GM12878 (cell line): ENCODE measurements at regions not wholly inside any gene's neighbourhood (a gene's known extent, or its start where the extent isn't known, plus 50 kb on each side); places are given as distances from the start of the nearest gene placed in this dataset.

Experiments
- CBX3 ChIP-seq: fragments of 200-600 bp; sonication (generic); IDR thresholded peaks from 2 replicates; pipeline ENCODE4 v1.6.1; 2016; ENCODE audit warnings: low read depth, borderline replicate concordance
- KAT2A ChIP-seq: conservative IDR thresholded peaks from 2 replicates; pipeline ENCODE4 v1.6.1; 2011; ENCODE audit warnings: low read depth, low read length; ENCODE audit not compliant: control insufficient read depth
- NFYB ChIP-seq: IDR thresholded peaks from 2 replicates; pipeline ENCODE4 v1.6.1; 2011; ENCODE audit warnings: low read depth, mild to moderate bottlenecking, low read length, improper control_type of control experiment, moderate library complexity; ENCODE audit not compliant: insufficient read depth
- RCOR1 ChIP-seq: conservative IDR thresholded peaks from 2 replicates; pipeline ENCODE4 v1.6.1; 2012; ENCODE audit warnings: low read depth, low read length, improper control_type of control experiment
- microRNA counts: library from miRNA; unstranded; fragments of <30 nt; microRNA quantifications from one replicate; lab custom pipeline; 2016

DNA sequence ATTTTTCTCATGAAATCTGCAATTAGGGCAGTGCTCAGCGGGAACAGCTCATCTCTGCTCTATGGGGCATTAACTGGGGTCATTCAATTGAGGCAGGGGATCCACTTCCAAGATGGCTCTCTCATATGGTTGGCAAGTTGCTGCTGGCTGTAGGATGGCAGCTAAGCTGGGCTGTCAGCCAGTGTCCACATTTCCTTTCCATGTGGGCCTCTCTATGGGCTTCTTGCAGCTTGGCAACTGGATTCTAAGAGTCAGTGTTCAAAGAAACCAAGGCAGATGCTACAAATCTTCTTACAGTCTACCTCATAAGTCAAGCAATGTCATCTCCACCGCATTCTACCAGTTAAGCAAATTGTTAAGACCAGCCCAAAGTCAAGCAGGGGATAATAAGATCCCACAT, 50.3 kb upstream of the TMCC3 start (continued):
- TF ChIP-seq CBX3 (no peak), NFYB (no peak), KAT2A (no peak), RCOR1 (no peak)

MicroRNAs encoded in the stretch of these regions (microRNA counts, 767-probe panel; counts per million panel counts)
- 55.3 counts per million for microRNA hsa-miR-492 (lab: Ali Mortazavi, UCI)
